ENCODE measurements at regions not wholly inside any gene's neighbourhood (a gene's known extent, or its start where the extent isn't known, plus 50 kb on each side); places are given as distances from the start of the nearest gene placed in this dataset.

GRCh38 chr11:37984991-37985390 lies 1387.0 kb upstream of the RAG2 start:
- TF ChIP-seq EZH2 (IDR thresholded peaks at IDR 0.05; ENCODE audit: insufficient read depth, low read length): no peak
- no peak for TF ChIP-seq CTCF (IDR thresholded peaks at IDR 0.05; ENCODE audit: insufficient read depth, low read depth, low read length)
